GM12878 (cell line): ENCODE measurements at regions not wholly inside any gene's neighbourhood (a gene's known extent, or its start where the extent isn't known, plus 50 kb on each side); places are given as distances from the start of the nearest gene placed in this dataset.

Experiments
- ATAC-seq: fragments of 200-7000 bp; cut with Tn5 transposase; 3 replicates; pipeline ENCODE4 v1.9.1; 2020; ENCODE audit warnings: mild to moderate bottlenecking, moderate library complexity
- BruUV-seq: library from RNA; stranded (reverse); fragments of 400-500 nt; replicated peaks from 2 replicates; lab custom pipeline; 2021; lab: Mats Ljungman, UMichigan
- CTCF ChIA-PET: fragments of 300-600 bp; sonication (Branson Sonifier 250); formaldehyde crosslinking; extraction: SDS; loops from one replicate; lab custom pipeline; 2021; ENCODE audit warnings: inconsistent platforms; lab: Yijun Ruan, JAX
- POLR2A ChIA-PET: fragments of 350-600 bp; formaldehyde crosslinking; extraction: SDS; loops from one replicate; lab custom pipeline; 2021; ENCODE audit warnings: inconsistent platforms; lab: Charles Lee
- RAD21 ChIA-PET: fragments of 300-600 bp; sonication (Branson Sonifier 250); formaldehyde crosslinking; loops from one replicate; lab custom pipeline; 2023; ENCODE audit warnings: antibody characterized with exemption; ENCODE audit not compliant: unreplicated experiment; lab: Charles Lee
- SMC1A ChIA-PET: fragments of 300-600 bp; sonication (Branson Sonifier 250); formaldehyde crosslinking; loops from one replicate; lab custom pipeline; 2023; ENCODE audit not compliant: unreplicated experiment, uncharacterized antibody; lab: Charles Lee
- DNase-seq: peaks from one replicate; pipeline ENCODE4 v3.0.0-alpha.2; 2011; ENCODE audit warnings: low read depth, low spot score
- FAIRE-seq: peaks from 3 replicates; lab custom pipeline; 2011; peaks lifted over from hg19 to GRCh38; lab: Jason Lieb, UNC
- H2AFZ ChIP-seq: 2 replicates; pipeline ENCODE4 v1.6.0; 2011; ENCODE audit warnings: low read depth, low read length, control low read depth; ENCODE audit not compliant: control insufficient read depth
- H3K27ac ChIP-seq: 2 replicates; pipeline ENCODE4 v1.5.1; 2011; ENCODE audit warnings: control low read depth; ENCODE audit not compliant: control insufficient read depth, insufficient read depth
- H3K27me3 ChIP-seq, 2 experiments: replicated peaks in 1 of 2; 2 replicates each; pipeline versions ENCODE4 v1.6.0 to v1.6.1; 2011; ENCODE audit warnings: low read length in 1 of 2; ENCODE audit not compliant: control insufficient read depth in 2 of 2, insufficient read depth in 2 of 2
- H3K36me3 ChIP-seq, 2 experiments: 2 replicates each; pipeline ENCODE4 v1.5.1; 2011; ENCODE audit warnings: low read length in 1 of 2; ENCODE audit not compliant: control insufficient read depth in 2 of 2, insufficient read depth in 2 of 2
- H3K4me1 ChIP-seq: 2 replicates; pipeline ENCODE4 v1.6.1; 2011; ENCODE audit warnings: mild to moderate bottlenecking, low read length, moderate library complexity, mixed read lengths; ENCODE audit not compliant: control insufficient read depth, insufficient read depth
- H3K4me2 ChIP-seq: 2 replicates; pipeline ENCODE4 v1.6.0; 2011; ENCODE audit warnings: control low read depth; ENCODE audit not compliant: control insufficient read depth, insufficient read depth
- H3K4me3 ChIP-seq: fragments of 200-600 bp; sonication (generic); 2 replicates; pipeline ENCODE4 v1.5.1; 2016
- H3K79me2 ChIP-seq: 2 replicates; pipeline ENCODE4 v1.6.0; 2011; ENCODE audit warnings: low read length; ENCODE audit not compliant: control insufficient read depth, insufficient read depth
- H3K9ac ChIP-seq: 2 replicates; pipeline ENCODE4 v1.8.0; 2011; ENCODE audit warnings: low read length, control low read depth, mixed read lengths; ENCODE audit not compliant: control insufficient read depth, insufficient read depth
- H3K9me3 ChIP-seq: replicated peaks from 3 replicates; pipeline ENCODE4 v1.5.1; 2011; ENCODE audit warnings: mild to moderate bottlenecking, low read length; ENCODE audit not compliant: control insufficient read depth, insufficient read depth
- H4K20me1 ChIP-seq: 2 replicates; pipeline ENCODE4 v1.6.0; 2011; ENCODE audit not compliant: control insufficient read depth, insufficient read depth
- PKNOX1 ChIP-seq: fragments of 450-650 bp; IDR thresholded peaks from 2 replicates; pipeline ENCODE4 v1.6.1; 2016; ENCODE audit warnings: mild to moderate bottlenecking
- REST ChIP-seq: IDR thresholded peaks from 2 replicates; pipeline ENCODE4 v1.6.1; 2012; ENCODE audit warnings: mild to moderate bottlenecking, low read depth, low read length
- WGBS: methylation state at CpG from one replicate; pipeline ENCODE4 v1.1.6; 2016; ENCODE audit warnings: low lambda C conversion rate; ENCODE audit not compliant: insufficient replicate concordance, insufficient coverage; ENCODE audit errors: missing lambda C conversion rate; 5-methylcytosine and 5-hydroxymethylcytosine counted together
- in situ Hi-C: fragments of 300-500 bp; cut with MboI; formaldehyde crosslinking; loops from 9 replicates; pipeline ENCODE4 v1.14.3; 2018; ENCODE audit warnings: mixed read lengths
- intact Hi-C: fragments of 100-400 bp; cut with micrococcal nuclease; formaldehyde crosslinking; loops from one replicate; pipeline ENCODE4 v1.14.2; 2022; ENCODE audit not compliant: unreplicated experiment

- H3K4me1 ChIP-seq, result no peaks in the 10 kb centered on the region; the same call in 1 of the 2 replicates
- WGBS, result 54% methylated on average over 8 of the region's 8 CpGs
- BruUV-seq, result no TSS peak
- SMC1A ChIA-PET, result interaction anchor here (1.2 to 12.8 kb wide), 7 partner anchors 27 to 312 kb away, joined by 3 to 220 read pairs (median 11); no protein-coding TSS in a partner anchor
- TF ChIP-seq PKNOX1 (peak; percentile 53; the same call in 1 of the 2 replicates), REST (no peak)
- CTCF ChIA-PET, result interaction anchor here (0.8 to 15.8 kb wide), 11 partner anchors 13 to 146 kb away, joined by 3 to 323 read pairs (median 5); no protein-coding TSS in a partner anchor
- RAD21 ChIA-PET, result interaction anchor here (1.0 to 9.3 kb wide), 9 partner anchors 23 to 146 kb away, joined by 3 to 184 read pairs (median 11); no protein-coding TSS in a partner anchor
- no peak overlapping the region for H3K27ac ChIP-seq
- POLR2A ChIA-PET, result no interaction called here
- H3K4me3 ChIP-seq, result no peak overlapping the region
- H2AFZ ChIP-seq, result no peak overlapping the region
- no peaks in the 10 kb centered on the region for H3K27me3 ChIP-seq
- no peaks in the 10 kb centered on the region for H3K36me3 ChIP-seq
- H3K4me2 ChIP-seq, result no peak overlapping the region
- no peak overlapping the region for H3K9ac ChIP-seq
- H3K79me2 ChIP-seq, result no peaks in the 10 kb centered on the region
- FAIRE-seq (no peak), ATAC-seq (no peak), DNase-seq (no peak)
- in situ Hi-C loops, result loop anchor here (25.0 kb wide), 2 partner anchors 476 to 576 kb away; no protein-coding TSS in a partner anchor
- H3K9me3 ChIP-seq, result no peaks in the 10 kb centered on the region
- intact Hi-C loops, result loop anchor here (5.0 to 10.0 kb wide), 2 partner anchors 91 to 313 kb away; no protein-coding TSS in a partner anchor
- H4K20me1 ChIP-seq, result no peaks in the 10 kb centered on the region
Measured at GRCh38 chr22:22811016-22812009, 76.3 kb upstream of the IGLL5 start.
